ENCODE measurements at regions not wholly inside any gene's neighbourhood (a gene's known extent, or its start where the extent isn't known, plus 50 kb on each side); places are given as distances from the start of the nearest gene placed in this dataset.

DNA sequence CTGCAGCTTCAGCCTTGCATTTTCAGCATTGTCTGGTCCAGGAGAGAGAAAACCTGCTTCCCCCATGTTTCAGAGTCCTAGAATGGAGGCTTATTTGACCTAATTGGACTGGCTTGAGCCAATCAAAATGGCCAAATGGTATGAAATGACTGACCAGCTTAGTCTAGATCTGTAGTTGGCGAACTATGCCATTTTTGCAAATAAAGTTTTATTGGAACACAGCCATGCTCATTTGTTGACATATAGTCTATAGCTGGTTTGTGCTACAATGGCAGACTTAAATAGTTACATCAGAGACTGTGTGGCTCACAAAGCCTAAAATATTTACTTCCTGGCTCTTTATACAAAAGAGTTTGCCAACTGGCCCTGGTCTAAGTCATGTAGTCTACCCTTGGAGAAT lies 180.8 kb downstream of the HS3ST3B1 start:
- TF ChIP-seq, protein P1, sequence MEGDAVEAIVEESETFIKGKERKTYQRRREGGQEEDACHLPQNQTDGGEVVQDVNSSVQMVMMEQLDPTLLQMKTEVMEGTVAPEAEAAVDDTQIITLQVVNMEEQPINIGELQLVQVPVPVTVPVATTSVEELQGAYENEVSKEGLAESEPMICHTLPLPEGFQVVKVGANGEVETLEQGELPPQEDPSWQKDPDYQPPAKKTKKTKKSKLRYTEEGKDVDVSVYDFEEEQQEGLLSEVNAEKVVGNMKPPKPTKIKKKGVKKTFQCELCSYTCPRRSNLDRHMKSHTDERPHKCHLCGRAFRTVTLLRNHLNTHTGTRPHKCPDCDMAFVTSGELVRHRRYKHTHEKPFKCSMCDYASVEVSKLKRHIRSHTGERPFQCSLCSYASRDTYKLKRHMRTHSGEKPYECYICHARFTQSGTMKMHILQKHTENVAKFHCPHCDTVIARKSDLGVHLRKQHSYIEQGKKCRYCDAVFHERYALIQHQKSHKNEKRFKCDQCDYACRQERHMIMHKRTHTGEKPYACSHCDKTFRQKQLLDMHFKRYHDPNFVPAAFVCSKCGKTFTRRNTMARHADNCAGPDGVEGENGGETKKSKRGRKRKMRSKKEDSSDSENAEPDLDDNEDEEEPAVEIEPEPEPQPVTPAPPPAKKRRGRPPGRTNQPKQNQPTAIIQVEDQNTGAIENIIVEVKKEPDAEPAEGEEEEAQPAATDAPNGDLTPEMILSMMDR (IDR thresholded peaks at IDR 0.05), result no peak
- no peak for TF ChIP-seq POLR2A (IDR thresholded peaks at IDR 0.05)
